ENCODE measurements at regions not wholly inside any gene's neighbourhood (a gene's known extent, or its start where the extent isn't known, plus 50 kb on each side); places are given as distances from the start of the nearest gene placed in this dataset.

DNA sequence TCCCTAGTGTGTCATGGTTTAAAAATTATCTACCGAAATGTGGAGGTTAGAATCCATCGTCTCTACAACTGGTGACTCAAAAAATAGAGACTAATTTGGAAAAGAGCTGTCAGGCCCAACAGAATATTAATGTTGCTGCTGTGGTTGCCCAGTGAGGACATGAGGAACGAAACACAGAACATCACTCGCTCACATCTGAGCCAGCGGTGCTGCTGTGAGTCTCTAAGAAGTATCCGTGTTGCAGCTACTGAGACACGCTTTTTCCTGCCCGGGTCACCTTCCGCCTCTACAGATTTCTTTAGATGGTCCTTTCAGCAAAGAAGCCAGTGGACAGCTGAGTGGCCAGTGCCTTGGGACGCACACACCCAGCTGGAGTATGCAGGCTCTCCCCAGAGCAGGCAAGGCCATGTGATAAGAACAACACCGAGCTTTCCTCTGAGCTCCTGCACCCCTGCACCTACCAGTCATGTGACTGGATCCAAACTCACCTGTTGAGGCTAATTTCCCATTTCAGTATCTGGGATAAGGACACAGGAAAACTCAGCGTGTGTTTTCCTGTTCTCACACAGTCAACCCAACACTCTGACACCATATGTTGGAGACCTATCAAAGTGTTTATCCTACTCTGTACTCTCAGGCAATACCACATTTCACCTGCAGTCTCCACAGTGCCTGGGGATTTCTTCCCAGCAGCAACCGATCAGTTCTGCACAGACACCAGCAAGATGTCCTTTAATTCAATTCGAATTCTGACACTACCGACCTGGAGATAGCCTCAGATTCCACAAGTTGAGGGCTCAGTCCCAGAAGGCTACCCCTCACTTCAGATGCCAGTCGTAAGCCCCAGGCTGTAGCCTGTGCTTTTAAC, 119.0 kb upstream of the RPS6KA2 start:
- Histone ChIP-seq H3K4ac (ENCODE audit: low read depth in 1 of 2, low read length in 2 of 2) (no peak overlapping the region), H3K14ac (ENCODE audit: low read length in 2 of 2) (no peak overlapping the region), H3K27me3 (ENCODE audit: control insufficient read depth in 1 of 2, insufficient read depth in 1 of 2, low read length in 2 of 2) (peaks cover 0 to 28% of the 10 kb centered on the region in 2 experiments), H4K91ac (ENCODE audit: low read length) (no peak overlapping the region), H3K27ac (ENCODE audit: low read length, poor library complexity, severe bottlenecking) (no peak overlapping the region), H3K4me2 (ENCODE audit: low read length, poor library complexity, severe bottlenecking) (no peak overlapping the region), H2BK12ac (ENCODE audit: low read length in 2 of 2) (no peak overlapping the region), H2AFZ (ENCODE audit: low read depth, low read length) (no peak overlapping the region), H3K4me1 (ENCODE audit: control insufficient read depth, insufficient read depth, low read depth, low read length) (peaks cover 30% of the 10 kb centered on the region), H3K23ac (ENCODE audit: low read length in 2 of 2) (no peak overlapping the region), H2BK5ac (ENCODE audit: low read depth, low read length, poor library complexity, severe bottlenecking) (no peak overlapping the region), H3K36me3 (ENCODE audit: control insufficient read depth in 1 of 2, insufficient read depth in 2 of 2, low read depth in 1 of 2, low read length in 2 of 2) (no peaks in the 10 kb centered on the region), H2BK15ac (ENCODE audit: low read depth, poor library complexity, severe bottlenecking) (no peak overlapping the region), H3K18ac (ENCODE audit: low read depth in 1 of 2, low read length in 2 of 2) (no peak overlapping the region), H3K79me1 (replicated peaks; ENCODE audit: low read length, poor library complexity, severe bottlenecking) (no peaks in the 10 kb centered on the region), H2AK5ac (ENCODE audit: low read length, severe bottlenecking) (no peak overlapping the region), H3K9ac (ENCODE audit: low read length) (no peak overlapping the region), H3K4me3 (ENCODE audit: insufficient read depth in 1 of 2, low read depth in 1 of 2, low read length in 2 of 2) (no peak overlapping the region), H2BK120ac (ENCODE audit: low read depth, low read length) (no peak overlapping the region), H4K8ac (ENCODE audit: low read length) (no peak overlapping the region), H3K9me3 (ENCODE audit: control insufficient read depth, low read length) (no peaks in the 10 kb centered on the region)
- 94% methylated on average over 15 of the region's 16 CpGs for WGBS
- DNase-seq = no peak

DNA sequence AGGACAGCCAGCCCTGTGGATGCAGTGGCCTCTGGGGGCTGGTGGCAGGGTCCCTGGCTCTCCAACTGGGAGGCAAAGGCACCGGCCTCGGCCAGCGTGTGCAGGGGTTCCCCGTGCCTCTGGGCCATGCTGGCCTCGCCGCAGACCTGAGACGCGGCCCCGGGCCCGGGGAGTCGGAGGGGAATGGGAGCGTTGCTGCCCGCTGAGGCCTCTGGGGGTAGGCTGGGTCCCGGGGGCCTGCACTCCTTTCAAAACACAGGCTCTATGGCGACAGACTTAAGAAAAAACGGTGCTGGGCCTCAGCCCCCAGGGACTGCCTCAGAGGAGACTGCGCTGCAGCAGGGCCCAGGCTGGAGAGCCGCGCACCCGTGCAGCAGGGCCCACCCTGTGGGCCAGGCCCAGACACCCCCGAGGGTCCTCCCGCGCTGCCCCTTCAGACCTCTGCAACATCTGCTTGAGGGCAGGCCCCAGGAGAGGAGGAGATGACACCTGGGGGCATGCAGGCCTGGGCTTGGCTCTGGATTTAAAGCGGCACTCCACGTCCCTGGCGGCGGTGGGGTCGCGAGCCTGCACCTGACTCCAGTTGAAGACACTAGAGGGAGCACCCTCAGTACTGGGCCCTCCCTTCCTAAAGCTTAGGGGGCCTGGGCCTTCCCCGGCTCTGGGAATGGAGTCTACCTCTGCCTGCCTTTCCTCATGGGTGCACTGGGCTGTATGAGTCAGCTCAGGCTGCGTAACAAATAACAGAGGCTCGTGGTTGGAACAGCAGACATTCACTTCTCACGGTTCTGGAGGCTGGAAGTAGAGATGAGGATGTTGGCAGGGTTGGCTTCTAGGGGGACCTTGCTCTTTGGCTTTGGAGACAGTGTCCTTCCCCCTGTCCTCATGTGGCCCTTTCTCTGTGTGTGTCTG, 117.4 kb upstream of the RPS6KA2 start:
- Histone ChIP-seq H3K27ac (ENCODE audit: low read length, poor library complexity, severe bottlenecking) (no peak overlapping the region), H3K14ac (ENCODE audit: low read length in 2 of 2) (no peak overlapping the region), H3K4me2 (ENCODE audit: low read length, poor library complexity, severe bottlenecking) (no peak overlapping the region), H3K18ac (ENCODE audit: low read depth in 1 of 2, low read length in 2 of 2) (no peak overlapping the region), H3K36me3 (ENCODE audit: control insufficient read depth in 1 of 2, insufficient read depth in 2 of 2, low read depth in 1 of 2, low read length in 2 of 2) (no peaks in the 10 kb centered on the region), H3K23ac (ENCODE audit: low read length in 2 of 2) (no peak overlapping the region), H2AK5ac (ENCODE audit: low read length, severe bottlenecking) (peak overlapping the region; percentile 9), H2BK12ac (ENCODE audit: low read length in 2 of 2) (no peak overlapping the region), H4K8ac (ENCODE audit: low read length) (no peak overlapping the region), H2BK120ac (ENCODE audit: low read depth, low read length) (no peak overlapping the region), H3K9me3 (ENCODE audit: control insufficient read depth, low read length) (no peaks in the 10 kb centered on the region), H3K4me3 (ENCODE audit: insufficient read depth in 1 of 2, low read depth in 1 of 2, low read length in 2 of 2) (no peak overlapping the region), H3K4me1 (ENCODE audit: control insufficient read depth, insufficient read depth, low read depth, low read length) (peaks cover 20% of the 10 kb centered on the region), H2AFZ (ENCODE audit: low read depth, low read length) (no peak overlapping the region), H3K9ac (ENCODE audit: low read length) (no peak overlapping the region), H3K79me1 (replicated peaks; ENCODE audit: low read length, poor library complexity, severe bottlenecking) (no peaks in the 10 kb centered on the region), H2BK5ac (ENCODE audit: low read depth, low read length, poor library complexity, severe bottlenecking) (peak overlapping the region; percentile 15), H3K4ac (ENCODE audit: low read depth in 1 of 2, low read length in 2 of 2) (no peak overlapping the region), H2BK15ac (ENCODE audit: low read depth, poor library complexity, severe bottlenecking) (no peak overlapping the region), H4K91ac (ENCODE audit: low read length) (no peak overlapping the region), H3K27me3 (ENCODE audit: control insufficient read depth in 1 of 2, insufficient read depth in 1 of 2, low read length in 2 of 2) (peaks cover 0 to 19% of the 10 kb centered on the region in 2 experiments)
- DNase-seq = no peak
- 89% methylated on average over 33 of the region's 33 CpGs for WGBS

DNA sequence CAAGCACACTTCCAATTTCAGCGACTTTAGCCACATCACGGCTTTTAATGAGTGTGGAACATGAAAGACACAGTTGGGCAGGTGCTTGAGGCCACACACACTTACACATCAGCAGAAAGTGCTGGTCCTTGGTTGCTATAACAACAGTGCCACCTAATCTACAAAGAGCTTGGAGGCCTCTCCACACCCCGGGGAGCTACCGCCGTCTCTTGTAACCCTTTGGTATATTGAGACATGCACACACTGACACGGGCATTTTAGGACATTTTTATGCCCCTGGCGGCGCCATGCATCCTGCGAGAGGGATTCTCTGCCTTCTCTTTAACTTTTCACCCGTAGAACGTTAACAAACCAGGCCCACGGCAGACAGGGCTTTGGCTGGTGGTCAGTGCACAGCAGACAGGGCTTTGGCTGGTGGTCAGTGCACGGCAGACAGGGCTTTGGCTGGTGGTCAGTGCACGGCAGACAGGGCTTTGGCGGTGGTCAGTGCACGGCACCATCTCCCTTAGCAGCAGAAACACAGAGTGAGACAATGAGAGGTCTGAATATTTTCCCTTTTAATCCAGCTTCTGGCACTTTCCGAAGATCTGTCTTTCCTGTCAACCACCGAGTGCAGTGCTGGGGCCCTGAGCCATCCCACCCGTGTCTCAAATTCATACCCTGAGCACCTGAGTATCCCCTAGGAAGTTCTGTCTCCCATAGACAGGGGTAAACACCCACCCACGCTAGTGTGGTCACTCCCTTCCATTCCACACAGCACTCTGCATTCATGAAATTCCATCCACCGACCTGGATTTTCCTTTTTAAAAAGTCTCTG, 116.6 kb upstream of the RPS6KA2 start:
- H2AFZ ChIP-seq (ENCODE audit: low read depth, low read length) = no peak overlapping the region
- DNase-seq = no peak
- no peak overlapping the region for H4K8ac ChIP-seq (ENCODE audit: low read length)
- no peak overlapping the region for H3K27ac ChIP-seq (ENCODE audit: low read length, poor library complexity, severe bottlenecking)
- no peaks in the 10 kb centered on the region for H3K9me3 ChIP-seq (ENCODE audit: control insufficient read depth, low read length)
- peaks cover 0 to 19% of the 10 kb centered on the region in 2 experiments for H3K27me3 ChIP-seq (ENCODE audit: control insufficient read depth in 1 of 2, insufficient read depth in 1 of 2, low read length in 2 of 2)
- no peak overlapping the region for H3K9ac ChIP-seq (ENCODE audit: low read length)
- no peak overlapping the region for H3K18ac ChIP-seq (ENCODE audit: low read depth in 1 of 2, low read length in 2 of 2)
- no peak overlapping the region for H3K4me2 ChIP-seq (ENCODE audit: low read length, poor library complexity, severe bottlenecking)
- H4K91ac ChIP-seq (ENCODE audit: low read length) = no peak overlapping the region
- peaks cover 22% of the 10 kb centered on the region for H3K4me1 ChIP-seq (ENCODE audit: control insufficient read depth, insufficient read depth, low read depth, low read length)
- H3K4ac ChIP-seq (ENCODE audit: low read depth in 1 of 2, low read length in 2 of 2) = no peak overlapping the region
- no peaks in the 10 kb centered on the region for H3K79me1 ChIP-seq (replicated peaks; ENCODE audit: low read length, poor library complexity, severe bottlenecking)
- WGBS = 87% methylated on average over 21 of the region's 21 CpGs
- H2AK5ac ChIP-seq (ENCODE audit: low read length, severe bottlenecking) = no peak overlapping the region
- H2BK5ac ChIP-seq (ENCODE audit: low read depth, low read length, poor library complexity, severe bottlenecking) = no peak overlapping the region
- H3K4me3 ChIP-seq (ENCODE audit: insufficient read depth in 1 of 2, low read depth in 1 of 2, low read length in 2 of 2) = no peak overlapping the region
- H2BK15ac ChIP-seq (ENCODE audit: low read depth, poor library complexity, severe bottlenecking) = no peak overlapping the region
- no peak overlapping the region for H3K23ac ChIP-seq (ENCODE audit: low read length in 2 of 2)
- no peaks in the 10 kb centered on the region for H3K36me3 ChIP-seq (ENCODE audit: control insufficient read depth in 1 of 2, insufficient read depth in 2 of 2, low read depth in 1 of 2, low read length in 2 of 2)
- no peak overlapping the region for H2BK120ac ChIP-seq (ENCODE audit: low read depth, low read length)
- peak overlapping the region in 1 of 2 experiments; percentile 26 for H3K14ac ChIP-seq (ENCODE audit: low read length in 2 of 2)
- no peak overlapping the region for H2BK12ac ChIP-seq (ENCODE audit: low read length in 2 of 2)

All from mesenchymal stem cell (in vitro differentiated cells and primary cell).